ENCODE measurements at regions not wholly inside any gene's neighbourhood (a gene's known extent, or its start where the extent isn't known, plus 50 kb on each side); places are given as distances from the start of the nearest gene placed in this dataset.

GRCh38 chr14:34345718-34346465 is 116.1 kb downstream of the SPTSSA start:
- H3K9me3 ChIP-seq = no peaks in the 10 kb centered on the region
- H3K36me3 ChIP-seq = no peaks in the 10 kb centered on the region
- H3K27ac ChIP-seq = no peak overlapping the region
- no peak for DNase-seq
- H3K27me3 ChIP-seq = no peaks in the 10 kb centered on the region
- no peak for TF ChIP-seq CTCF (IDR thresholded peaks at IDR 0.05)
- no peak for TF ChIP-seq POLR2A (IDR thresholded peaks at IDR 0.05)
- H3K4me1 ChIP-seq = no peaks in the 10 kb centered on the region
- H3K4me3 ChIP-seq = no peak overlapping the region

- H3K27ac ChIP-seq = no peak overlapping the region
- no peak for DNase-seq
- TF ChIP-seq CTCF (IDR thresholded peaks at IDR 0.05) (no peak), POLR2A (IDR thresholded peaks at IDR 0.05) (no peak)
- no peaks in the 10 kb centered on the region for H3K9me3 ChIP-seq
- no peaks in the 10 kb centered on the region for H3K36me3 ChIP-seq
- H3K4me1 ChIP-seq = no peaks in the 10 kb centered on the region
- no peak overlapping the region for H3K4me3 ChIP-seq
- no peaks in the 10 kb centered on the region for H3K27me3 ChIP-seq
These were observed 117.7 kb downstream of the SPTSSA start for GRCh38 chr14:34344318-34344717.

GRCh38 chr14:34340025-34340625 is 121.9 kb downstream of the SPTSSA start:
- no peaks in the 10 kb centered on the region for H3K4me1 ChIP-seq
- H3K9me3 ChIP-seq = no peaks in the 10 kb centered on the region
- DNase-seq = no peak
- H3K27me3 ChIP-seq = no peaks in the 10 kb centered on the region
- no peak overlapping the region for H3K4me3 ChIP-seq
- H3K36me3 ChIP-seq = no peaks in the 10 kb centered on the region
- TF ChIP-seq POLR2A (IDR thresholded peaks at IDR 0.05) (no peak), CTCF (IDR thresholded peaks at IDR 0.05) (no peak)
- no peak overlapping the region for H3K27ac ChIP-seq

- no peak for TF ChIP-seq CTCF (IDR thresholded peaks at IDR 0.05)
- TF ChIP-seq POLR2A (IDR thresholded peaks at IDR 0.05) = no peak
- H3K4me3 ChIP-seq = no peak overlapping the region
- H3K9me3 ChIP-seq = no peaks in the 10 kb centered on the region
- no peaks in the 10 kb centered on the region for H3K27me3 ChIP-seq
- no peak for DNase-seq
- no peak overlapping the region for H3K27ac ChIP-seq
- no peaks in the 10 kb centered on the region for H3K36me3 ChIP-seq
- no peaks in the 10 kb centered on the region for H3K4me1 ChIP-seq
These were observed 124.0 kb downstream of the SPTSSA start for GRCh38 chr14:34338056-34338455.

GRCh38 chr14:34336501-34336900 is 125.5 kb downstream of the SPTSSA start:
- Histone ChIP-seq H3K9me3 (no peaks in the 10 kb centered on the region), H3K27me3 (no peaks in the 10 kb centered on the region), H3K4me3 (no peak overlapping the region), H3K4me1 (no peaks in the 10 kb centered on the region), H3K27ac (no peak overlapping the region), H3K36me3 (no peaks in the 10 kb centered on the region)
- DNase-seq = no peak
- no peak for TF ChIP-seq POLR2A (IDR thresholded peaks at IDR 0.05)
- TF ChIP-seq CTCF (IDR thresholded peaks at IDR 0.05) = no peak

All from Peyer's patch (tissue), 4 donors.